ENCODE measurements at regions not wholly inside any gene's neighbourhood (a gene's known extent, or its start where the extent isn't known, plus 50 kb on each side); places are given as distances from the start of the nearest gene placed in this dataset.
A peak's percentile ranks its signal among the peaks of the same experiment; 100 is the strongest.

GRCh38 chr5:127228540-127229184 is 61.9 kb upstream of the MEGF10 start:
- DNase-seq (ENCODE audit: low read depth, low spot score) = no peak
- Histone ChIP-seq H3K36me3 (ENCODE audit: insufficient read depth, insufficient read length, low read length) (no peaks in the 10 kb centered on the region), H3K9me3 (ENCODE audit: insufficient read depth, low read length) (no peaks in the 10 kb centered on the region), H3K9ac (ENCODE audit: insufficient read length, low read depth) (peak overlapping the region; percentile 72), H3K4me1 (ENCODE audit: insufficient read depth, insufficient read length) (no peaks in the 10 kb centered on the region), H3K27me3 (ENCODE audit: insufficient read depth, insufficient read length) (peaks cover 21% of the 10 kb centered on the region), H3K4me3 (ENCODE audit: insufficient read length, low read depth) (peak overlapping the region; percentile 64)
- TF ChIP-seq ZNF274 (IDR thresholded peaks at IDR 0.05; ENCODE audit: low read depth, low read length) (no peak), SUZ12 (IDR thresholded peaks at IDR 0.05; ENCODE audit: extremely low read depth, insufficient read depth, insufficient read length) (no peak), YY1 (IDR thresholded peaks at IDR 0.05; ENCODE audit: insufficient read depth, insufficient read length) (no peak)

GRCh38 chr5:127229185-127229889 is 61.3 kb upstream of the MEGF10 start:
- no peak for DNase-seq (ENCODE audit: low read depth, low spot score)
- TF ChIP-seq YY1 (IDR thresholded peaks at IDR 0.05; ENCODE audit: insufficient read depth, insufficient read length) = no peak
- TF ChIP-seq ZNF274 (IDR thresholded peaks at IDR 0.05; ENCODE audit: low read depth, low read length) = no peak
- TF ChIP-seq SUZ12 (IDR thresholded peaks at IDR 0.05; ENCODE audit: extremely low read depth, insufficient read depth, insufficient read length) = no peak
- peak overlapping the region; percentile 64 for H3K4me3 ChIP-seq (ENCODE audit: insufficient read length, low read depth)
- H3K27me3 ChIP-seq (ENCODE audit: insufficient read depth, insufficient read length) = peaks cover 21% of the 10 kb centered on the region
- H3K36me3 ChIP-seq (ENCODE audit: insufficient read depth, insufficient read length, low read length) = no peaks in the 10 kb centered on the region
- no peaks in the 10 kb centered on the region for H3K4me1 ChIP-seq (ENCODE audit: insufficient read depth, insufficient read length)
- H3K9me3 ChIP-seq (ENCODE audit: insufficient read depth, low read length) = no peaks in the 10 kb centered on the region
- H3K9ac ChIP-seq (ENCODE audit: insufficient read length, low read depth) = peak overlapping the region; percentile 72

DNA sequence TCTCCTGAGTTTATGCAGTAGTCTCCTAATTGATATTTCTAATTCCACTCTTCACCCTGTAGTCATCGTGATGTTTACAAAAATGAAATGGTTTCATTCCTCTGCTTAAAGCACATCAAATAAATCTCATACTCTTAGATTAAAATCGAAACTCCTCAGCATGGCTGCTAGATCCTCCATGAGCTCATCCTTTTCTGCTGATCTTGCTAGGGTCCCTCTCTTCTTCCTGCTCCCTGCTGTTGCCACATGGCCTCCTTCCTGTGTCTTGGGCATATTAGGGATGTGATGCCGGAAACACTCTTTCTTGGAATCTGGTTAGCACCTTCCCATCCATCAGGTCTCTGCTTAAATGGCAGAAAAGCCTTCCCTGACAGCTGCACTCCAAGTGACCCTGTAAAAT is 59.5 kb upstream of the MEGF10 start:
- TF ChIP-seq ZNF274 (IDR thresholded peaks at IDR 0.05; ENCODE audit: low read depth, low read length) (no peak), SUZ12 (IDR thresholded peaks at IDR 0.05; ENCODE audit: extremely low read depth, insufficient read depth, insufficient read length) (no peak), YY1 (IDR thresholded peaks at IDR 0.05; ENCODE audit: insufficient read depth, insufficient read length) (no peak)
- Histone ChIP-seq H3K27me3 (ENCODE audit: insufficient read depth, insufficient read length) (peaks cover 21% of the 10 kb centered on the region), H3K36me3 (ENCODE audit: insufficient read depth, insufficient read length, low read length) (no peaks in the 10 kb centered on the region), H3K9ac (ENCODE audit: insufficient read length, low read depth) (no peak overlapping the region), H3K9me3 (ENCODE audit: insufficient read depth, low read length) (no peaks in the 10 kb centered on the region), H3K4me1 (ENCODE audit: insufficient read depth, insufficient read length) (no peaks in the 10 kb centered on the region), H3K4me3 (ENCODE audit: insufficient read length, low read depth) (no peak overlapping the region)
- no peak for DNase-seq (ENCODE audit: low read depth, low spot score)

GRCh38 chr5:127233590-127233989 is 57.0 kb upstream of the MEGF10 start:
- no peaks in the 10 kb centered on the region for H3K9me3 ChIP-seq (ENCODE audit: insufficient read depth, low read length)
- peaks cover 12% of the 10 kb centered on the region for H3K27me3 ChIP-seq (ENCODE audit: insufficient read depth, insufficient read length)
- no peak for DNase-seq (ENCODE audit: low read depth, low spot score)
- H3K4me3 ChIP-seq (ENCODE audit: insufficient read length, low read depth) = no peak overlapping the region
- H3K9ac ChIP-seq (ENCODE audit: insufficient read length, low read depth) = no peak overlapping the region
- TF ChIP-seq YY1 (IDR thresholded peaks at IDR 0.05; ENCODE audit: insufficient read depth, insufficient read length) (no peak), ZNF274 (IDR thresholded peaks at IDR 0.05; ENCODE audit: low read depth, low read length) (no peak), SUZ12 (IDR thresholded peaks at IDR 0.05; ENCODE audit: extremely low read depth, insufficient read depth, insufficient read length) (no peak)
- no peaks in the 10 kb centered on the region for H3K4me1 ChIP-seq (ENCODE audit: insufficient read depth, insufficient read length)
- no peaks in the 10 kb centered on the region for H3K36me3 ChIP-seq (ENCODE audit: insufficient read depth, insufficient read length, low read length)

DNA sequence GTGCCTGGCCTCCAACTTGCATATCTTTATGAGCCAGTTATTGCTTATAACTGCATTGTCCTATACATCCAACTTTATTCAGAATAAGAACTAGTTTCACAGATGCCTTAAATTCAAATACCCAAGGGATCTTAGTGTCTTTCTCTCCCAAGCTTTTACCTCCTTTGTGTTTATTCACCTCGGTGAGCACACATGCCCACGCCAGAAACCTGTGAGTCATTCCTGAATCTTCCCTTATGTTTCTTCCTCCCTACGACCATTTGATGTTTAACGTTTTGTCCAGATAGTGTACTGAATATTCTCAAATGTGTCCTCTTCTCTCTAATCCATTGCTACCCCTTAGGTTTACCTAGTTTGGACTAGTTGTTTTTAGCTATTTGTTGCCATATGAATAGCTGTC is 55.5 kb upstream of the MEGF10 start:
- H3K4me1 ChIP-seq (ENCODE audit: insufficient read depth, insufficient read length) = no peaks in the 10 kb centered on the region
- no peak overlapping the region for H3K9ac ChIP-seq (ENCODE audit: insufficient read length, low read depth)

DNA sequence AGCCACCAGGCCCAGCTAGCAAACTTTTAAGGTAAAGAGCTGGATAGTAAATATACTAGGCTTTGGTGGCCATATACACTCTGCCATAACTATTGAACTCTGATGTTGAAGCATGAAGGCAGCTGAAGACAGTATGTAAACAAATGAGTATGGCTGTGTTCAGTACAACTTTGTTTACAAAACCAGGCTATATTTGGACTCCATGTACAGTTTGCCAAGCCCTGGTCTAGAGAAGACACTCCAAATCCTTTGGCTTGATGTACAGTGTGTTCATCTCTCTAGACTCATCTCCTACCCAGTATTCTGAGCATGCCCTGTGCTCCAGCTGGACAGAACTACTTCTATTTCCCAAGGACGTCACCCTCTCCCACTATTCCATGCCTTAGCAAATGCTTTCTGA is 54.3 kb upstream of the MEGF10 start:
- no peaks in the 10 kb centered on the region for H3K27me3 ChIP-seq (ENCODE audit: insufficient read depth, insufficient read length)
- no peak overlapping the region for H3K4me3 ChIP-seq (ENCODE audit: insufficient read length, low read depth)
- no peaks in the 10 kb centered on the region for H3K9me3 ChIP-seq (ENCODE audit: insufficient read depth, low read length)
- H3K9ac ChIP-seq (ENCODE audit: insufficient read length, low read depth) = no peak overlapping the region
- TF ChIP-seq SUZ12 (IDR thresholded peaks at IDR 0.05; ENCODE audit: extremely low read depth, insufficient read depth, insufficient read length) = no peak
- no peak for TF ChIP-seq ZNF274 (IDR thresholded peaks at IDR 0.05; ENCODE audit: low read depth, low read length)
- TF ChIP-seq YY1 (IDR thresholded peaks at IDR 0.05; ENCODE audit: insufficient read depth, insufficient read length) = no peak
- H3K36me3 ChIP-seq (ENCODE audit: insufficient read depth, insufficient read length, low read length) = no peaks in the 10 kb centered on the region
- no peaks in the 10 kb centered on the region for H3K4me1 ChIP-seq (ENCODE audit: insufficient read depth, insufficient read length)
- no peak for DNase-seq (ENCODE audit: low read depth, low spot score)

More for the DNA sequence above, 55.5 kb upstream of the MEGF10 start:
- Histone ChIP-seq H3K36me3 (ENCODE audit: insufficient read depth, insufficient read length, low read length) (no peaks in the 10 kb centered on the region), H3K9me3 (ENCODE audit: insufficient read depth, low read length) (no peaks in the 10 kb centered on the region), H3K4me3 (ENCODE audit: insufficient read length, low read depth) (no peak overlapping the region), H3K27me3 (ENCODE audit: insufficient read depth, insufficient read length) (peaks cover 4% of the 10 kb centered on the region)
- no peak for DNase-seq (ENCODE audit: low read depth, low spot score)
- TF ChIP-seq SUZ12 (IDR thresholded peaks at IDR 0.05; ENCODE audit: extremely low read depth, insufficient read depth, insufficient read length) = no peak
- TF ChIP-seq YY1 (IDR thresholded peaks at IDR 0.05; ENCODE audit: insufficient read depth, insufficient read length) = no peak
- no peak for TF ChIP-seq ZNF274 (IDR thresholded peaks at IDR 0.05; ENCODE audit: low read depth, low read length)

All from NT2/D1 (cell line).